ENCODE measurements at regions not wholly inside any gene's neighbourhood (a gene's known extent, or its start where the extent isn't known, plus 50 kb on each side); places are given as distances from the start of the nearest gene placed in this dataset.

- intact Hi-C loops (cut with DNase I; ENCODE audit: low total_unique reads) = no loop called here
These were observed 61.7 kb upstream of the LRRN1 start for GRCh38 chr3:3737531-3737930.

GRCh38 chr3:3735919-3736318, 63.3 kb upstream of the LRRN1 start:
- Histone ChIP-seq H3K36me3 (no peaks in the 10 kb centered on the region), H3K27me3 (no peaks in the 10 kb centered on the region), H3K27ac (no peak overlapping the region), H3K4me3 (no peak overlapping the region), H3K9me3 (no peaks in the 10 kb centered on the region), H3K4me1 (no peaks in the 10 kb centered on the region)
- no peak for TF ChIP-seq POLR2A (IDR thresholded peaks at IDR 0.05)
- no peak for TF ChIP-seq CTCF (IDR thresholded peaks at IDR 0.05)
- intact Hi-C loops (cut with DNase I; ENCODE audit: low total_unique reads) = no loop called here
- no peak for DNase-seq

More at GRCh38 chr3:3737531-3737930, 61.7 kb upstream of the LRRN1 start:
- Histone ChIP-seq H3K27ac (no peak overlapping the region), H3K4me1 (no peaks in the 10 kb centered on the region), H3K9me3 (no peaks in the 10 kb centered on the region), H3K36me3 (no peaks in the 10 kb centered on the region), H3K4me3 (no peak overlapping the region), H3K27me3 (no peaks in the 10 kb centered on the region)
- DNase-seq = no peak
- TF ChIP-seq CTCF (IDR thresholded peaks at IDR 0.05) = no peak
- TF ChIP-seq POLR2A (IDR thresholded peaks at IDR 0.05) = no peak

GRCh38 chr3:3734881-3735280, 64.3 kb upstream of the LRRN1 start:
- H3K4me1 ChIP-seq = no peaks in the 10 kb centered on the region
- no peak for TF ChIP-seq POLR2A (IDR thresholded peaks at IDR 0.05)
- no peak for TF ChIP-seq CTCF (IDR thresholded peaks at IDR 0.05)
- no peaks in the 10 kb centered on the region for H3K36me3 ChIP-seq
- DNase-seq = no peak
- no peak overlapping the region for H3K27ac ChIP-seq
- H3K9me3 ChIP-seq = no peaks in the 10 kb centered on the region
- intact Hi-C loops (cut with DNase I; ENCODE audit: low total_unique reads) = no loop called here
- H3K4me3 ChIP-seq = no peak overlapping the region
- H3K27me3 ChIP-seq = no peaks in the 10 kb centered on the region

- Histone ChIP-seq H3K9me3 (no peaks in the 10 kb centered on the region), H3K36me3 (no peaks in the 10 kb centered on the region), H3K27ac (no peak overlapping the region), H3K4me3 (no peak overlapping the region), H3K27me3 (no peaks in the 10 kb centered on the region), H3K4me1 (no peaks in the 10 kb centered on the region)
- intact Hi-C loops (cut with DNase I; ENCODE audit: low total_unique reads) = no loop called here
- TF ChIP-seq POLR2A (IDR thresholded peaks at IDR 0.05) (no peak), CTCF (IDR thresholded peaks at IDR 0.05) (no peak)
- no peak for DNase-seq
These were observed 70.0 kb upstream of the LRRN1 start for GRCh38 chr3:3729261-3729660.

- no peak for DNase-seq
- H3K4me1 ChIP-seq = no peaks in the 10 kb centered on the region
These were observed 72.7 kb upstream of the LRRN1 start for GRCh38 chr3:3726549-3726948.

More at GRCh38 chr3:3726549-3726948, 72.7 kb upstream of the LRRN1 start:
- no peak overlapping the region for H3K27ac ChIP-seq
- H3K4me3 ChIP-seq = no peak overlapping the region
- no peaks in the 10 kb centered on the region for H3K36me3 ChIP-seq
- H3K9me3 ChIP-seq = no peaks in the 10 kb centered on the region
- no peak for TF ChIP-seq CTCF (IDR thresholded peaks at IDR 0.05)
- no peak for TF ChIP-seq POLR2A (IDR thresholded peaks at IDR 0.05)
- H3K27me3 ChIP-seq = no peaks in the 10 kb centered on the region
- intact Hi-C loops (cut with DNase I; ENCODE audit: low total_unique reads) = no loop called here

All from uterus (tissue), 3 donors.